Neural progenitor cell (in vitro differentiated cells): ENCODE measurements at regions not wholly inside any gene's neighbourhood (a gene's known extent, or its start where the extent isn't known, plus 50 kb on each side); places are given as distances from the start of the nearest gene placed in this dataset. TPM values are rescaled to one million over a fixed set of nuclear protein-coding genes. Genes with fewer than 3 reads are reported as not detected.

ENCODE experiments used
- DNase-seq: peaks from one replicate; pipeline ENCODE4 v3.0.0-alpha.2; 2016; ENCODE audit warnings: low spot score
- H2AFZ ChIP-seq: fragments of 200-600 bp; sonication (generic); replicated peaks from 2 replicates; pipeline ENCODE4 v1.6.1; 2016; ENCODE audit warnings: antibody characterized with exemption
- H3F3A ChIP-seq: fragments of 200-600 bp; sonication (generic); 2 replicates; pipeline ENCODE4 v1.6.1; 2016; ENCODE audit warnings: antibody characterized with exemption, low read depth
- H3K27ac ChIP-seq: fragments of 200-600 bp; sonication (generic); 2 replicates; pipeline ENCODE4 v1.5.1; 2016; ENCODE audit warnings: mild to moderate bottlenecking
- H3K27me3 ChIP-seq: fragments of 200-600 bp; sonication (generic); 2 replicates; pipeline ENCODE4 v1.6.1; 2016; ENCODE audit warnings: mild to moderate bottlenecking, moderate library complexity
- H3K36me3 ChIP-seq: fragments of 200-600 bp; sonication (generic); 2 replicates; pipeline ENCODE4 v1.5.1; 2016
- H3K4me1 ChIP-seq: fragments of 200-600 bp; sonication (generic); 2 replicates; pipeline ENCODE4 v1.6.1; 2016; ENCODE audit warnings: mixed run types
- H3K4me2 ChIP-seq: fragments of 200-600 bp; sonication (generic); 2 replicates; pipeline ENCODE4 v1.6.1; 2016
- H3K4me3 ChIP-seq: fragments of 200-600 bp; sonication (generic); 2 replicates; pipeline ENCODE4 v1.5.1; 2016
- H3K79me2 ChIP-seq: fragments of 200-600 bp; sonication (generic); 2 replicates; pipeline ENCODE4 v1.6.1; 2016; ENCODE audit warnings: low read depth
- H3K9ac ChIP-seq: fragments of 200-600 bp; sonication (generic); 2 replicates; pipeline ENCODE4 v1.6.1; 2016
- H3K9me3 ChIP-seq: fragments of 200-600 bp; sonication (generic); 2 replicates; pipeline ENCODE4 v1.5.1; 2016; ENCODE audit warnings: low read depth
- H4K20me1 ChIP-seq: fragments of 200-600 bp; sonication (generic); 2 replicates; pipeline ENCODE4 v1.6.1; 2016; ENCODE audit warnings: low read depth
- H3K27ac Mint-ChIP-seq: 3 replicates; pipeline ENCODE4 v1.8.0; 2021; ENCODE audit warnings: mixed read lengths
- H3K27me3 Mint-ChIP-seq: 2 replicates; pipeline ENCODE4 v1.8.0; 2022; ENCODE audit warnings: low read depth, mild to moderate bottlenecking, inconsistent platforms, moderate library complexity, mixed read lengths; ENCODE audit not compliant: insufficient read depth
- H3K36me3 Mint-ChIP-seq: 3 replicates; pipeline ENCODE4 v1.8.0; 2021; ENCODE audit warnings: mixed read lengths
- H3K4me1 Mint-ChIP-seq: 3 replicates; pipeline ENCODE4 v1.8.0; 2021; ENCODE audit warnings: mixed read lengths
- H3K4me3 Mint-ChIP-seq: 3 replicates; pipeline ENCODE4 v1.8.0; 2021; ENCODE audit warnings: mild to moderate bottlenecking, moderate library complexity, mixed read lengths
- H3K9me3 Mint-ChIP-seq: 3 replicates; pipeline ENCODE4 v1.8.0; 2020; ENCODE audit warnings: mixed read lengths
- CTCF ChIP-seq: fragments of 200-600 bp; sonication (generic); IDR thresholded peaks from 2 replicates; pipeline ENCODE4 v1.5.1; 2017; ENCODE audit warnings: antibody characterized with exemption, mild to moderate bottlenecking
- EZH2 ChIP-seq: fragments of 200-600 bp; sonication (generic); IDR thresholded peaks from 2 replicates; pipeline ENCODE4 v1.6.1; 2017; ENCODE audit warnings: antibody characterized with exemption, mild to moderate bottlenecking, moderate library complexity
- EZH2phosphoT487 ChIP-seq: fragments of 200-600 bp; sonication (generic); IDR thresholded peaks from 2 replicates; pipeline ENCODE4 v1.6.1; 2017; ENCODE audit warnings: antibody characterized with exemption
- small RNA-seq: library from RNA; depleted of rRNA; stranded (forward); fragments of <200 nt; gene quantifications from one replicate; pipeline ENCODE3, GENCODE V24; 2015

DNA sequence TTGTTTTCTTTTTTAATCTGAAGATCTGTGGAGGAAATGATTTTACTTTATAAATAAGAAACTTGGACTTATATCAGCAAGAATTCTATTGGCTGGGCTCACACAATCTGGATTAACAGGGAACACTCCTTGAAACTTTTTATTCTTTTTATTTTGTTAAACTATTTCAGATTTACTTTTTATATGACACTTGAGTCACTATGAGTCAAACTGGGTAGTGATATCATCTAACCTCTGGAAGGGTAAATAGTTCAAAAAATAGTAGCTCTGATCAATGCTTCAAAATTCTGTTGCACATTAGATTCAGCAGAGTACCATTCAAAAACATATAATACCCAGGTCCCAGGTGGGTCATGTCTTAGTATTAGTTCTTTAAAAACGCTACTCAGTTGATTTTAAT, 55.1 kb upstream of the NBEA start:
- H3K9me3 Mint-ChIP-seq: no peaks in the 10 kb centered on the region
- Histone ChIP-seq H3K4me3 (no peak overlapping the region), H2AFZ (no peak overlapping the region), H3F3A (no peaks in the 10 kb centered on the region), H3K4me2 (no peak overlapping the region), H3K27ac (no peak overlapping the region), H3K4me1 (peaks cover 3% of the 10 kb centered on the region), H3K9me3 (no peaks in the 10 kb centered on the region), H3K9ac (no peak overlapping the region), H3K79me2 (no peaks in the 10 kb centered on the region), H4K20me1 (no peaks in the 10 kb centered on the region), H3K27me3 (no peaks in the 10 kb centered on the region), H3K36me3 (no peaks in the 10 kb centered on the region)
- no peak for DNase-seq
- peaks cover 12% of the 10 kb centered on the region for H3K4me1 Mint-ChIP-seq
- no peak overlapping the region for H3K4me3 Mint-ChIP-seq
- no peak for TF ChIP-seq EZH2phosphoT487
- no peak for TF ChIP-seq EZH2
- TF ChIP-seq CTCF: no peak
- peaks cover 4% of the 10 kb centered on the region for H3K27me3 Mint-ChIP-seq
- no peaks in the 10 kb centered on the region for H3K36me3 Mint-ChIP-seq
- no peak overlapping the region for H3K27ac Mint-ChIP-seq

Small RNA genes lying in the stretch of these regions (small RNA-seq; reads per million reads assigned to genes)
- gene AL356321.1 (not detected), gene RF00402 (not detected)
